ENCODE measurements at regions not wholly inside any gene's neighbourhood (a gene's known extent, or its start where the extent isn't known, plus 50 kb on each side); places are given as distances from the start of the nearest gene placed in this dataset.

- TF ChIP-seq, protein P1, sequence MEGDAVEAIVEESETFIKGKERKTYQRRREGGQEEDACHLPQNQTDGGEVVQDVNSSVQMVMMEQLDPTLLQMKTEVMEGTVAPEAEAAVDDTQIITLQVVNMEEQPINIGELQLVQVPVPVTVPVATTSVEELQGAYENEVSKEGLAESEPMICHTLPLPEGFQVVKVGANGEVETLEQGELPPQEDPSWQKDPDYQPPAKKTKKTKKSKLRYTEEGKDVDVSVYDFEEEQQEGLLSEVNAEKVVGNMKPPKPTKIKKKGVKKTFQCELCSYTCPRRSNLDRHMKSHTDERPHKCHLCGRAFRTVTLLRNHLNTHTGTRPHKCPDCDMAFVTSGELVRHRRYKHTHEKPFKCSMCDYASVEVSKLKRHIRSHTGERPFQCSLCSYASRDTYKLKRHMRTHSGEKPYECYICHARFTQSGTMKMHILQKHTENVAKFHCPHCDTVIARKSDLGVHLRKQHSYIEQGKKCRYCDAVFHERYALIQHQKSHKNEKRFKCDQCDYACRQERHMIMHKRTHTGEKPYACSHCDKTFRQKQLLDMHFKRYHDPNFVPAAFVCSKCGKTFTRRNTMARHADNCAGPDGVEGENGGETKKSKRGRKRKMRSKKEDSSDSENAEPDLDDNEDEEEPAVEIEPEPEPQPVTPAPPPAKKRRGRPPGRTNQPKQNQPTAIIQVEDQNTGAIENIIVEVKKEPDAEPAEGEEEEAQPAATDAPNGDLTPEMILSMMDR (conservative IDR thresholded peaks at IDR 0.05; ENCODE audit: low read depth, low read length) = no peak; the same call in 1 of the 2 replicates
- no peak for TF ChIP-seq EZH2 (IDR thresholded peaks at IDR 0.05; ENCODE audit: low read length, unreplicated experiment)
- no peak for TF ChIP-seq EZH2phosphoT487 (IDR thresholded peaks at IDR 0.05; ENCODE audit: borderline replicate concordance, low read length)
Measured at GRCh38 chr13:107301724-107302374, 733.9 kb upstream of the ARGLU1 start.

Data from PC-3 (cell line).